ENCODE measurements at regions not wholly inside any gene's neighbourhood (a gene's known extent, or its start where the extent isn't known, plus 50 kb on each side); places are given as distances from the start of the nearest gene placed in this dataset.

DNA sequence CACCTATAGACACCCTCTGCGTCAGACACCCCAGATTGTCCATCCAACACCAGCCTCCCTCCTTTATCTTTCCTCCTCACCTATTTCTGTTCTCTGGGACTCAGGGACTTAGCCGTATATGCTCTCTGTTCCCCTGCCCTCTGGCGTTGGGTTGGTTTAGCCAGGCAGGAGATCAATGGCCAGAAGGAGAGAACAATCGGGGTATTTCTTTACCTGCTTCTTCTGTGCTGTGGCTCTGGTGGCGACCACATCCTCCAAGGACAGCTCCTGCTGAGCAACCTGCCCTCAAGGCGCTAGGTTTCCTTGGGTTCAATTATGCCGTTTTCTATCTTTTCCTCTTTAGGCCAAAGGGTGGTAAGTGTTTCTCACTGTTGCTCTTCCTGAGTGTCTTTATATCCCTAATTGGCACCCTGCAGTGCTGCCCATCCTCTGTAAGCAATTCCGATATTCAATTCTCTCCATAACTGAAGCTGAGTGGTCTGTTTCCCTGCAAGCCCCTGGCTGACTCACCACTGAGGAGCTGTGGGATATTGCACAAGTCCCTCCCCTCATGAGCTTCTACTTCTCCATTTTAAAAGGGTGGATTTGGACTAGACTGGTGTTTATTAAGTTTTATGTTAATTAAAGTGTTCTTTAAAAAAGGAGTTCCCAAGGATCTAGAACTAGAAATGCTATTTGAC lies 63.7 kb upstream of the TMTC4 start:
- TF ChIP-seq, protein P1, sequence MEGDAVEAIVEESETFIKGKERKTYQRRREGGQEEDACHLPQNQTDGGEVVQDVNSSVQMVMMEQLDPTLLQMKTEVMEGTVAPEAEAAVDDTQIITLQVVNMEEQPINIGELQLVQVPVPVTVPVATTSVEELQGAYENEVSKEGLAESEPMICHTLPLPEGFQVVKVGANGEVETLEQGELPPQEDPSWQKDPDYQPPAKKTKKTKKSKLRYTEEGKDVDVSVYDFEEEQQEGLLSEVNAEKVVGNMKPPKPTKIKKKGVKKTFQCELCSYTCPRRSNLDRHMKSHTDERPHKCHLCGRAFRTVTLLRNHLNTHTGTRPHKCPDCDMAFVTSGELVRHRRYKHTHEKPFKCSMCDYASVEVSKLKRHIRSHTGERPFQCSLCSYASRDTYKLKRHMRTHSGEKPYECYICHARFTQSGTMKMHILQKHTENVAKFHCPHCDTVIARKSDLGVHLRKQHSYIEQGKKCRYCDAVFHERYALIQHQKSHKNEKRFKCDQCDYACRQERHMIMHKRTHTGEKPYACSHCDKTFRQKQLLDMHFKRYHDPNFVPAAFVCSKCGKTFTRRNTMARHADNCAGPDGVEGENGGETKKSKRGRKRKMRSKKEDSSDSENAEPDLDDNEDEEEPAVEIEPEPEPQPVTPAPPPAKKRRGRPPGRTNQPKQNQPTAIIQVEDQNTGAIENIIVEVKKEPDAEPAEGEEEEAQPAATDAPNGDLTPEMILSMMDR (IDR thresholded peaks at IDR 0.05; ENCODE audit: low read depth, low read length, missing control alignments) = no peak
- H3K4me3 ChIP-seq (ENCODE audit: low read depth, low read length) = no peak overlapping the region
- no peak for DNase-seq (ENCODE audit: low read depth)

DNA sequence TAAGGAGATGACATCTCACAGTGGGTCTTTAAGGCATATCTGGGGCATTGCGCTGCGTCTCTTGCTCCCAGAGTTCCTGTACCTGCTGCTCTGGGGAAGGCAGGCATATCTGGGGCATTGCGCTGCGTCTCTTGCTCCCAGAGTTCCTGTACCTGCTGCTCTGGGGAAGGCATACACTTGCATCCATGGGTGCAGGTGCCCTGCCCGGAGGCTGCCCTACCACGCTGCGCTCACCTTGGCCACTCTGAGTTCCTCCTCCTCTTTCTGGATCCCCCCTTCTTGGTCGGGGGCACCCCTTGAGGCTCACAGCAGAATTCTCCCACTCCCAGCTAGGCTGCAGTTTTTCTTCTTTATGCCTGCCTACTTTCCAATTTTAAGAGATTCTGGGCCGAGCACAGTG lies 60.9 kb upstream of the TMTC4 start:
- no peak for DNase-seq (ENCODE audit: low read depth)
- TF ChIP-seq, protein P1 (IDR thresholded peaks at IDR 0.05; ENCODE audit: low read depth, low read length, missing control alignments) = no peak
- no peak overlapping the region for H3K4me3 ChIP-seq (ENCODE audit: low read depth, low read length)

DNA sequence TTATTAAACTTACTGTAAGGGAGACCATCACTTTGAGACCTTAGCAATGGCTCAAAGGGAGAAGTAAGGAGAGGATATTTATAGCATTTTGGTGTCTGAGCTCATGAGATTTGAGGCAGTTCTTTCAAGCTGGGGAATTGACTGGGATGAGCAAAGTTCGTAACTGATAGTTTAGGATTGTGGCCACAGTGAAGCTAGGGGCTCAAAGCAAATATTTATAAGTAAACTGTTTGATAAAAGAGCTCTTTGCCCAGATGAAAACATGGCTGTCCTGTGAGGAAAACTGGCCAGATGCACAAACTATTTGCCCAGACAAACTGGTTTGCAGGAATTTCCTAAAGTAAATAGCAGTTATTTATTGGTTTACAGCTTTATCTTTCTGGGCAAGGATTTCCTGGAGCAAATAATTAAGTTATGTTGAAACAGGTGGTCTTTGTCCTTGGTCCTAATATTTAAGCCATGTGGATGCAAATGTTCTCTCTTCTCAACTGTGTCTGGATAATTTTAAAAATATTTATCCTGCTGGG lies 59.7 kb upstream of the TMTC4 start:
- TF ChIP-seq, protein P1 (IDR thresholded peaks at IDR 0.05; ENCODE audit: low read depth, low read length, missing control alignments) = no peak
- DNase-seq (ENCODE audit: low read depth) = no peak
- H3K4me3 ChIP-seq (ENCODE audit: low read depth, low read length) = no peak overlapping the region

DNA sequence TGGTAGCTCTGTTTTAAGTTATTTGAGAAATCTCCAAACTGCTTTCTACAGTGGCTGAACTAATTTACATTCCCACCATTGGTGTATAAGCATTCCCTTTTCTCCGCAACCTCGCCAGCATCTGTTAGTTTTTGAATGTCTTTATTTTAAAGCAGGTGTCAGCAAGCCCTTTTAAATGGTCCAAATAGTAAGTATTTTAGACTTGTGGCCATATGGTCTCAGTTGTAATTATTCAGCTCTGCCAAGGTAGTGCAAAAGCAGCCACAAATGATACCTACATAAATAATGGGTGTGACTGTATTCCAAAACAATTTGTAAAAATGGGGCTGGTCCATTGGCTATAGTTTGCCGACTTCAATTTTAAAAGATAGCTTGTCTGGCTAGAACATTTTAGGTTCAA lies 58.7 kb upstream of the TMTC4 start:
- TF ChIP-seq, protein P1 (IDR thresholded peaks at IDR 0.05; ENCODE audit: low read depth, low read length, missing control alignments) = no peak
- no peak for DNase-seq (ENCODE audit: low read depth)
- no peak overlapping the region for H3K4me3 ChIP-seq (ENCODE audit: low read depth, low read length)

DNA sequence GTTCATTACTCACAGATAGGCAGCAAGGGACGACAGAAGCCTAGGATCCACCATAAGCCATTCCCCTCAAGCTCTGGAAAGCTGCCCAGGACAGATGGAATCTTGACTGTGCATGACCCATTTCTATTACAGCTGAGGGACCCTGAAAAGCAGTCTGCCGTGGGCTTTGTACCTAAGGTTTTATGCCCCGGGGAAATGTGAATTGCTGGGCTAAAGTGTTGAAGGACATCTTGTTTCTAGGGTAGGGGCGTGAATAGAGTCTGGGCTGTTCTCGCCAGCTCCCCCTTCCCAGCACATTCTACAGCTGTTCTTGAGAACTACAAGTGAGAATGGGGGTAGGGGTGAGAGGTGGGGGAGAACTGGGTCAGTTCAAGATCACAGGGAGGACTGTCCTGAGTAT lies 53.6 kb upstream of the TMTC4 start:
- TF ChIP-seq, protein P1 (IDR thresholded peaks at IDR 0.05; ENCODE audit: low read depth, low read length, missing control alignments) = no peak
- H3K4me3 ChIP-seq (ENCODE audit: low read depth, low read length) = no peak overlapping the region
- no peak for DNase-seq (ENCODE audit: low read depth)

- TF ChIP-seq, protein P1 (IDR thresholded peaks at IDR 0.05; ENCODE audit: low read depth, low read length, missing control alignments) = no peak
- no peak for DNase-seq (ENCODE audit: low read depth)
Measured at GRCh38 chr13:100725472-100725871, 50.9 kb upstream of the TMTC4 start.

GRCh38 chr13:100724568-100724967 lies 50.0 kb upstream of the TMTC4 start:
- H3K4me3 ChIP-seq (ENCODE audit: low read depth, low read length) = no peak overlapping the region
- TF ChIP-seq, protein P1 (IDR thresholded peaks at IDR 0.05; ENCODE audit: low read depth, low read length, missing control alignments) = no peak
- no peak for DNase-seq (ENCODE audit: low read depth)

More at GRCh38 chr13:100725472-100725871, 50.9 kb upstream of the TMTC4 start:
- H3K4me3 ChIP-seq (ENCODE audit: low read depth, low read length) = no peak overlapping the region
